IMR-90 (cell line): ENCODE measurements at regions not wholly inside any gene's neighbourhood (a gene's known extent, or its start where the extent isn't known, plus 50 kb on each side); places are given as distances from the start of the nearest gene placed in this dataset.

Experiments used
- ATAC-seq: fragments of 200-7000 bp; cut with Tn5 transposase; 2 replicates; pipeline ENCODE4 v1.9.1; 2020; ENCODE audit warnings: low read depth, mild to moderate bottlenecking, moderate library complexity
- BruUV-seq: library from RNA; stranded (reverse); fragments of 400-500 nt; replicated peaks from 2 replicates; lab custom pipeline; 2021; lab: Mats Ljungman, UMichigan
- CTCF ChIA-PET: fragments of 300-600 bp; formaldehyde crosslinking; extraction: SDS; loops from one replicate; lab custom pipeline; 2021; ENCODE audit warnings: antibody characterized with exemption; lab: Yijun Ruan, JAX
- POLR2A ChIA-PET: fragments of 300-600 bp; sonication (Branson Sonifier 250); formaldehyde crosslinking; loops from one replicate; lab custom pipeline; 2022; ENCODE audit warnings: antibody characterized with exemption; ENCODE audit not compliant: unreplicated experiment; lab: Charles Lee
- DNase-seq: peaks from one replicate; pipeline ENCODE4 v3.0.0; 2013
- H2AFZ ChIP-seq: replicated peaks from 2 replicates; pipeline ENCODE3; 2013; ENCODE audit warnings: low read length, mild to moderate bottlenecking; ENCODE audit not compliant: poor library complexity
- H2AK5ac ChIP-seq: 2 replicates; pipeline ENCODE4 v1.6.1; 2013; ENCODE audit warnings: low read depth, low read length, inconsistent platforms
- H2AK9ac ChIP-seq: replicated peaks from 2 replicates; pipeline ENCODE3; 2013; ENCODE audit warnings: mild to moderate bottlenecking, low read depth, low read length, moderate library complexity; ENCODE audit not compliant: poor library complexity
- H2BK120ac ChIP-seq: 2 replicates; pipeline ENCODE4 v1.6.1; 2013; ENCODE audit warnings: low read depth, low read length, inconsistent platforms
- H2BK15ac ChIP-seq: 3 replicates; pipeline ENCODE4 v1.6.1; 2013; ENCODE audit warnings: low read depth, low read length, inconsistent platforms
- H2BK20ac ChIP-seq: 2 replicates; pipeline ENCODE4 v1.6.1; 2013; ENCODE audit warnings: low read depth, mild to moderate bottlenecking, inconsistent platforms, low read length, moderate library complexity
- H2BK5ac ChIP-seq: 2 replicates; pipeline ENCODE4 v1.6.1; 2013; ENCODE audit warnings: mild to moderate bottlenecking, low read depth, low read length, inconsistent platforms; ENCODE audit not compliant: poor library complexity, severe bottlenecking
- H3K14ac ChIP-seq: replicated peaks from 2 replicates; pipeline ENCODE4 v1.6.1; 2013; ENCODE audit warnings: low read depth, low read length, inconsistent platforms
- H3K18ac ChIP-seq: 2 replicates; pipeline ENCODE4 v1.6.1; 2013; ENCODE audit warnings: low read depth, low read length, control low read depth
- H3K23ac ChIP-seq: 2 replicates; pipeline ENCODE4 v1.6.1; 2013; ENCODE audit warnings: low read depth, low read length, inconsistent platforms
- H3K27ac ChIP-seq: 2 replicates; pipeline ENCODE4 v1.5.1; 2013; ENCODE audit warnings: mild to moderate bottlenecking, control low read depth, low read length; ENCODE audit not compliant: insufficient read depth
- H3K27me3 ChIP-seq: 2 replicates; pipeline ENCODE4 v1.6.1; 2013; ENCODE audit warnings: low read length; ENCODE audit not compliant: control insufficient read depth, insufficient read depth
- H3K36me3 ChIP-seq: 2 replicates; pipeline ENCODE4 v1.6.1; 2013; ENCODE audit warnings: low read length, mixed read lengths; ENCODE audit not compliant: control insufficient read depth, insufficient read depth
- H3K4ac ChIP-seq: 2 replicates; pipeline ENCODE4 v1.6.1; 2013; ENCODE audit warnings: low read depth, low read length, inconsistent platforms
- H3K4me1 ChIP-seq: 2 replicates; pipeline ENCODE4 v1.6.1; 2013; ENCODE audit warnings: low read length, mixed read lengths; ENCODE audit not compliant: control insufficient read depth, insufficient read depth
- H3K4me2 ChIP-seq: 2 replicates; pipeline ENCODE4 v1.6.1; 2013; ENCODE audit warnings: low read depth, mild to moderate bottlenecking, control low read depth, low read length, moderate library complexity
- H3K4me3 ChIP-seq: 2 replicates; pipeline ENCODE4 v1.5.1; 2013; ENCODE audit warnings: low read depth, mild to moderate bottlenecking, control low read depth, low read length, moderate library complexity; ENCODE audit not compliant: insufficient read depth
- H3K56ac ChIP-seq: 2 replicates; pipeline ENCODE4 v1.6.1; 2013; ENCODE audit warnings: low read length, inconsistent platforms; ENCODE audit not compliant: insufficient read depth; ENCODE audit errors: extremely low read depth
- H3K79me1 ChIP-seq, 2 experiments: 2 replicates each; pipeline ENCODE4 v1.6.1; 2013; ENCODE audit warnings: low read length in 2 of 2, inconsistent platforms in 1 of 2, low read depth in 1 of 2
- H3K9ac ChIP-seq: 2 replicates; pipeline ENCODE4 v1.6.1; 2013; ENCODE audit warnings: low read depth, low read length, control low read depth
- H3K9me1 ChIP-seq: 2 replicates; pipeline ENCODE4 v1.6.1; 2013; ENCODE audit warnings: low read length, inconsistent platforms; ENCODE audit not compliant: insufficient read depth
- H3K9me3 ChIP-seq: 2 replicates; pipeline ENCODE4 v1.6.1; 2013; ENCODE audit warnings: low read length; ENCODE audit not compliant: control insufficient read depth, insufficient read depth
- H4K20me1 ChIP-seq: 2 replicates; pipeline ENCODE4 v1.6.1; 2013; ENCODE audit warnings: low read length, inconsistent platforms; ENCODE audit not compliant: insufficient read depth
- H4K5ac ChIP-seq: 2 replicates; pipeline ENCODE4 v1.6.1; 2013; ENCODE audit warnings: mild to moderate bottlenecking, low read depth, low read length, control low read depth
- H4K8ac ChIP-seq, 2 experiments: 2 replicates each; pipeline ENCODE4 v1.6.1; 2013; ENCODE audit warnings: low read depth in 2 of 2, low read length in 2 of 2, control low read depth in 1 of 2, inconsistent platforms in 1 of 2
- H4K91ac ChIP-seq: 2 replicates; pipeline ENCODE4 v1.6.1; 2013; ENCODE audit warnings: low read depth, low read length, inconsistent platforms; ENCODE audit not compliant: insufficient read depth
- MAFK ChIP-seq: IDR thresholded peaks from 2 replicates; pipeline ENCODE4 v1.6.1; 2012; ENCODE audit warnings: low read depth, low read length, improper control_type of control experiment
- MAZ ChIP-seq: IDR thresholded peaks from 2 replicates; pipeline ENCODE4 v1.6.1; 2012; ENCODE audit warnings: low read depth, mild to moderate bottlenecking, low read length, improper control_type of control experiment, moderate library complexity, borderline replicate concordance
- WGBS, 2 experiments: methylation state at CpG; one replicate each; pipeline versions ENCODE4 v1.1.5 to v1.1.7; 2013; ENCODE audit warnings: missing lambda C conversion rate in 2 of 2; ENCODE audit not compliant: insufficient read length in 1 of 2; ENCODE audit errors: extremely low coverage in 2 of 2; 5-methylcytosine and 5-hydroxymethylcytosine counted together
- dilution Hi-C: fragments of 300-500 bp; cut with HindIII; formaldehyde crosslinking; loops from one replicate; pipeline ENCODE4 v1.14.3; 2018; ENCODE audit warnings: low sequenced_read_pairs; ENCODE audit not compliant: unreplicated experiment
- in situ Hi-C: fragments of 300-500 bp; cut with MboI; formaldehyde crosslinking; loops from 3 replicates; pipeline ENCODE4 v1.14.3; 2019; ENCODE audit warnings: low sequenced_read_pairs, inconsistent platforms, mixed read lengths
- intact Hi-C: fragments of 100-400 bp; cut with micrococcal nuclease; formaldehyde crosslinking; loops from 2 replicates; pipeline ENCODE4 v1.10.0; 2022

GRCh38 chr10:64112701-64113355 is 591.6 kb downstream of the REEP3 start:
- H3K9ac ChIP-seq, result no peak overlapping the region
- H3K9me1 ChIP-seq, result no peaks in the 10 kb centered on the region
- no peak overlapping the region for H3K4me3 ChIP-seq
- no peak overlapping the region for H2AK5ac ChIP-seq
- intact Hi-C loops (no loop called here), dilution Hi-C loops (no loop called here), in situ Hi-C loops (no loop called here)
- no peaks in the 10 kb centered on the region for H3K36me3 ChIP-seq
- no peak overlapping the region for H2AK9ac ChIP-seq
- 60% methylated on average over 1 of the region's 2 CpGs; no CpG with 5 or more reads in 1 of the 2 experiments for WGBS, 2 experiments
- H3K9me3 ChIP-seq, result no peaks in the 10 kb centered on the region
- no peak for TF ChIP-seq MAFK
- no peak for TF ChIP-seq MAZ
- no TSS peak for BruUV-seq
- no peak overlapping the region for H3K27ac ChIP-seq
- no peak overlapping the region for H2BK15ac ChIP-seq
- no peaks in the 10 kb centered on the region for H3K4me1 ChIP-seq
- CTCF ChIA-PET, result no interaction called here
- H4K20me1 ChIP-seq, result no peaks in the 10 kb centered on the region
- H2AFZ ChIP-seq, result no peak overlapping the region
- H3K4me2 ChIP-seq, result no peak overlapping the region
- no peak overlapping the region for H2BK120ac ChIP-seq
- H4K8ac ChIP-seq, result no peak overlapping the region
- no peak overlapping the region for H3K4ac ChIP-seq
- no peak overlapping the region for H3K23ac ChIP-seq
- no peak overlapping the region for H3K14ac ChIP-seq
- ATAC-seq (no peak), DNase-seq (no peak)
- H3K79me1 ChIP-seq, result no peaks in the 10 kb centered on the region
- no peak overlapping the region for H4K91ac ChIP-seq
- no peak overlapping the region for H2BK20ac ChIP-seq
- H3K18ac ChIP-seq, result no peak overlapping the region
- H3K27me3 ChIP-seq, result no peaks in the 10 kb centered on the region
- H3K56ac ChIP-seq, result no peak overlapping the region
- no peak overlapping the region for H2BK5ac ChIP-seq
- H4K5ac ChIP-seq, result no peak overlapping the region
- POLR2A ChIA-PET, result no interaction called here
